ENCODE measurements at regions not wholly inside any gene's neighbourhood (a gene's known extent, or its start where the extent isn't known, plus 50 kb on each side); places are given as distances from the start of the nearest gene placed in this dataset.

- no peak for DNase-seq (ENCODE audit: low read depth)
- no peak overlapping the region for H3K4me3 ChIP-seq (ENCODE audit: low read depth, low read length)
- TF ChIP-seq CTCF (IDR thresholded peaks at IDR 0.05; ENCODE audit: insufficient read depth, low read depth, low read length): no peak
Measured at GRCh38 chr11:23370580-23371275, 510.5 kb upstream of the CCDC179 start.

- TF ChIP-seq CTCF (IDR thresholded peaks at IDR 0.05; ENCODE audit: insufficient read depth, low read depth, low read length): no peak
- no peak overlapping the region for H3K4me3 ChIP-seq (ENCODE audit: low read depth, low read length)
- no peak for DNase-seq (ENCODE audit: low read depth)
Measured at GRCh38 chr11:23377909-23378308, 517.6 kb upstream of the CCDC179 start.

DNA sequence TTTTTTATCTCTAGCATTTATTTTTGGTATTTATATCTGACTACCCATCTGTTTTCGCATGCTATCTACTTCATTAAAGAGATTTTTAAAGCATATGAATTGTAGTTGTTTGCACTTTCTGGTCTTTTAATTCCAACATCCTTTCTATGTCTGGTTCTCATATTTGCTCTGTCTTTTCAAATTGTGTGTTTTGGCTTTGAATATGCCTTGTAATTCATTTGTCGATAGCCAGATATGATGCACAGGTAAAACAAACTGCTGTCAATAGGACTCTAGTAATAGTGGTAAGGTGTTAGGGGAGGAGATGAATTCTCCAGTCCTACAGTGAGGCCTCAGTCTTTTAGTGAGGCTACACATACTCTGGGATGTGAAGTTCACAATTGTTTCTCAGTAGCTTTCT is 530.8 kb upstream of the CCDC179 start:
- no peak for TF ChIP-seq CTCF (IDR thresholded peaks at IDR 0.05; ENCODE audit: insufficient read depth, low read depth, low read length)
- no peak for DNase-seq (ENCODE audit: low read depth)
- H3K4me3 ChIP-seq (ENCODE audit: low read depth, low read length): no peak overlapping the region

GRCh38 chr11:23398052-23398451 is 537.8 kb upstream of the CCDC179 start:
- H3K4me3 ChIP-seq (ENCODE audit: low read depth, low read length): no peak overlapping the region
- TF ChIP-seq CTCF (IDR thresholded peaks at IDR 0.05; ENCODE audit: insufficient read depth, low read depth, low read length): no peak
- DNase-seq (ENCODE audit: low read depth): no peak

DNA sequence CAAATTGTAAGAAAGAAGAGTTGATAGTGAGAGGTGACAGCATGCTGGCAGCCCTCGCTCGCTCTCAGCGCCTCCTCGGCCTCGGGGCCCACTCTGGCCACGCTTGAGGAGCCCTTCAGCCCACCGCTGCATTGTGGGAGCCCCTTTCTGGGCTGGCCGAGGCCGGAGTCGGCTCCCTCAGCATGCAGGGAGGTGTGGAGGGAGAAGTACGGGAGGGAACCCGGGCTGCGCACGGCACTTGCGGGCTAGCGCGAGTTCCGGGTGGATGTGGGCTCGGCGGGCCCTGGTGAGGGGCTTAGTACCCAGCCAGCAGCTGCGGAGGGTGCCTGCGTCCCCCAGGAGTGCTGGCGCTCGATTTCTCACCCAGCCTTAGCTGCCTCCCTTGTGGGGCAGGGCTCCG is 539.7 kb upstream of the CCDC179 start:
- DNase-seq (ENCODE audit: low read depth): no peak
- no peak for TF ChIP-seq CTCF (IDR thresholded peaks at IDR 0.05; ENCODE audit: insufficient read depth, low read depth, low read length)
- no peak overlapping the region for H3K4me3 ChIP-seq (ENCODE audit: low read depth, low read length)

DNA sequence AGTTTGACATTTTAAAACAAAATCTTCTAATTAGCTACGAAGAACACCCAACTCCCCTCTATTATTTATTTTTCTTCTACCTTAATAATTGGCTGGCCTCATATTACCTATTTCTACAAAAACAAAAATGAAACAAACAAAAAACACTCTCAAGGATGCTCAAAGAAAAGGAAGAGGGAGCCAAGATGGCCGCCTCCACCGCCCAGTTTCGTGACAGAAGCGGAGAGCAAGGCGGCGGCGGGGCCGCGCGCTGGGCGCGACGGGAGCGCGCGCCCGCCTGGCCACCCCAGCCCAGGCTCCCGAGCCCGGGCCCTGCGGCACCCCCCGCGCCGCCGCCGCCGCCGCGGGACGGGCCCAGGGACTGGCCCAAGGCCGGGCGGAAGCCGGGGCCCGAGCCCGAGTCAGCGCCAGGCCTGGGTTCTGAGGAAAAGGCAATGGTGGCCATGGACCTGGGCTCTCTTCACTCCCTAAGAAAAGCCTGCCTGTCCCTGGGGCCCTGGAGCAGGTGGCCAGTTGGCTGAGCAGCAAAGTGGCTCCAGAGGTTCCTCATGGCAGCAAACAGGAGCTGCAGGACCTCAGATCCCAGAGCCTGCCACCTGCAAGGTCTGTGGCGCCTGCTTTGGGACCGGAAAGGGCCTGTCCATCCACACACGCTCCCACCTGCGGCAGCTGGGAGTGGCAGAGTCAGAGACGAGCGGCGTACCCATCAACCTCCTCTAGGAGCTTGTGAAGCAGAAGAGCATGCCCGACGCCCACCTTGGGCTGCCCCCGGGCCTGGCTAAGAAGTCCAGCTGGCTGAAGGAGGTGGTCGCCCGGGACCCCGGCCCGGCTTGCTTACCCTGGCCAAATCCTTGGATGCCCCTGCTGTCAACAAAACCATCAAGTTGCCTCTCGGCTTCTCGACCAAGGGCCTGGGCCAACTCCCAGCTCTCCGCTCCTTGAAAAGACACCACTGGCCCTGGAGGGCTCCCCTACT is 543.2 kb upstream of the CCDC179 start:
- no peak overlapping the region for H3K4me3 ChIP-seq (ENCODE audit: low read depth, low read length)
- no peak for DNase-seq (ENCODE audit: low read depth)
- no peak for TF ChIP-seq CTCF (IDR thresholded peaks at IDR 0.05; ENCODE audit: insufficient read depth, low read depth, low read length)
